Neural progenitor cell (in vitro differentiated cells): ENCODE measurements at regions not wholly inside any gene's neighbourhood (a gene's known extent, or its start where the extent isn't known, plus 50 kb on each side); places are given as distances from the start of the nearest gene placed in this dataset.

Experiments
- DNase-seq: peaks from one replicate; pipeline ENCODE4 v3.0.0-alpha.2; 2016; ENCODE audit warnings: low spot score
- H2AFZ ChIP-seq: fragments of 200-600 bp; sonication (generic); replicated peaks from 2 replicates; pipeline ENCODE4 v1.6.1; 2016; ENCODE audit warnings: antibody characterized with exemption
- H3F3A ChIP-seq: fragments of 200-600 bp; sonication (generic); 2 replicates; pipeline ENCODE4 v1.6.1; 2016; ENCODE audit warnings: antibody characterized with exemption, low read depth
- H3K27ac ChIP-seq: fragments of 200-600 bp; sonication (generic); 2 replicates; pipeline ENCODE4 v1.5.1; 2016; ENCODE audit warnings: mild to moderate bottlenecking
- H3K27me3 ChIP-seq: fragments of 200-600 bp; sonication (generic); 2 replicates; pipeline ENCODE4 v1.6.1; 2016; ENCODE audit warnings: mild to moderate bottlenecking, moderate library complexity
- H3K36me3 ChIP-seq: fragments of 200-600 bp; sonication (generic); 2 replicates; pipeline ENCODE4 v1.5.1; 2016
- H3K4me1 ChIP-seq: fragments of 200-600 bp; sonication (generic); 2 replicates; pipeline ENCODE4 v1.6.1; 2016; ENCODE audit warnings: mixed run types
- H3K4me2 ChIP-seq: fragments of 200-600 bp; sonication (generic); 2 replicates; pipeline ENCODE4 v1.6.1; 2016
- H3K4me3 ChIP-seq: fragments of 200-600 bp; sonication (generic); 2 replicates; pipeline ENCODE4 v1.5.1; 2016
- H3K79me2 ChIP-seq: fragments of 200-600 bp; sonication (generic); 2 replicates; pipeline ENCODE4 v1.6.1; 2016; ENCODE audit warnings: low read depth
- H3K9ac ChIP-seq: fragments of 200-600 bp; sonication (generic); 2 replicates; pipeline ENCODE4 v1.6.1; 2016
- H3K9me3 ChIP-seq: fragments of 200-600 bp; sonication (generic); 2 replicates; pipeline ENCODE4 v1.5.1; 2016; ENCODE audit warnings: low read depth
- H4K20me1 ChIP-seq: fragments of 200-600 bp; sonication (generic); 2 replicates; pipeline ENCODE4 v1.6.1; 2016; ENCODE audit warnings: low read depth
- H3K27ac Mint-ChIP-seq: 3 replicates; pipeline ENCODE4 v1.8.0; 2021; ENCODE audit warnings: mixed read lengths
- H3K27me3 Mint-ChIP-seq: 2 replicates; pipeline ENCODE4 v1.8.0; 2022; ENCODE audit warnings: low read depth, mild to moderate bottlenecking, inconsistent platforms, moderate library complexity, mixed read lengths; ENCODE audit not compliant: insufficient read depth
- H3K36me3 Mint-ChIP-seq: 3 replicates; pipeline ENCODE4 v1.8.0; 2021; ENCODE audit warnings: mixed read lengths
- H3K4me1 Mint-ChIP-seq: 3 replicates; pipeline ENCODE4 v1.8.0; 2021; ENCODE audit warnings: mixed read lengths
- H3K4me3 Mint-ChIP-seq: 3 replicates; pipeline ENCODE4 v1.8.0; 2021; ENCODE audit warnings: mild to moderate bottlenecking, moderate library complexity, mixed read lengths
- H3K9me3 Mint-ChIP-seq: 3 replicates; pipeline ENCODE4 v1.8.0; 2020; ENCODE audit warnings: mixed read lengths
- CTCF ChIP-seq: fragments of 200-600 bp; sonication (generic); IDR thresholded peaks from 2 replicates; pipeline ENCODE4 v1.5.1; 2017; ENCODE audit warnings: antibody characterized with exemption, mild to moderate bottlenecking
- EZH2 ChIP-seq: fragments of 200-600 bp; sonication (generic); IDR thresholded peaks from 2 replicates; pipeline ENCODE4 v1.6.1; 2017; ENCODE audit warnings: antibody characterized with exemption, mild to moderate bottlenecking, moderate library complexity
- EZH2phosphoT487 ChIP-seq: fragments of 200-600 bp; sonication (generic); IDR thresholded peaks from 2 replicates; pipeline ENCODE4 v1.6.1; 2017; ENCODE audit warnings: antibody characterized with exemption

GRCh38 chr13:34474187-34474868 lies 467.7 kb upstream of the NBEA start:
- H4K20me1 ChIP-seq, result no peaks in the 10 kb centered on the region
- no peak overlapping the region for H3K9ac ChIP-seq
- H3K9me3 ChIP-seq, result no peaks in the 10 kb centered on the region
- H3K36me3 Mint-ChIP-seq, result no peaks in the 10 kb centered on the region
- H3K27me3 ChIP-seq, result no peaks in the 10 kb centered on the region
- no peaks in the 10 kb centered on the region for H3K79me2 ChIP-seq
- no peak overlapping the region for H3K27ac ChIP-seq
- H2AFZ ChIP-seq, result no peak overlapping the region
- no peaks in the 10 kb centered on the region for H3K4me1 Mint-ChIP-seq
- TF ChIP-seq EZH2, result no peak
- no peak for TF ChIP-seq CTCF
- TF ChIP-seq EZH2phosphoT487, result no peak
- no peak overlapping the region for H3K27ac Mint-ChIP-seq
- H3K4me3 Mint-ChIP-seq, result no peak overlapping the region
- DNase-seq, result no peak
- H3K36me3 ChIP-seq, result no peaks in the 10 kb centered on the region
- H3K4me1 ChIP-seq, result no peaks in the 10 kb centered on the region
- no peaks in the 10 kb centered on the region for H3K9me3 Mint-ChIP-seq
- H3F3A ChIP-seq, result no peaks in the 10 kb centered on the region
- H3K27me3 Mint-ChIP-seq, result no peaks in the 10 kb centered on the region
- H3K4me2 ChIP-seq, result no peak overlapping the region
- no peak overlapping the region for H3K4me3 ChIP-seq

- no peak for TF ChIP-seq CTCF
- no peak for TF ChIP-seq EZH2
- no peak for TF ChIP-seq EZH2phosphoT487
- Mint-ChIP-seq H3K4me1 (no peaks in the 10 kb centered on the region), H3K36me3 (no peaks in the 10 kb centered on the region), H3K9me3 (no peaks in the 10 kb centered on the region), H3K27me3 (no peaks in the 10 kb centered on the region), H3K27ac (no peak overlapping the region), H3K4me3 (no peak overlapping the region)
- Histone ChIP-seq H3K4me2 (no peak overlapping the region), H3K79me2 (no peaks in the 10 kb centered on the region), H3K9me3 (no peaks in the 10 kb centered on the region), H3K36me3 (no peaks in the 10 kb centered on the region), H3K4me1 (no peaks in the 10 kb centered on the region), H3K9ac (no peak overlapping the region), H3F3A (no peaks in the 10 kb centered on the region), H3K4me3 (no peak overlapping the region), H2AFZ (no peak overlapping the region), H4K20me1 (no peaks in the 10 kb centered on the region), H3K27me3 (no peaks in the 10 kb centered on the region), H3K27ac (no peak overlapping the region)
- DNase-seq, result no peak
Observed at GRCh38 chr13:34478376-34478775, 463.7 kb upstream of the NBEA start.

GRCh38 chr13:34502011-34502410 lies 440.1 kb upstream of the NBEA start:
- no peaks in the 10 kb centered on the region for H3F3A ChIP-seq
- Mint-ChIP-seq H3K36me3 (no peaks in the 10 kb centered on the region), H3K27me3 (no peaks in the 10 kb centered on the region), H3K27ac (no peak overlapping the region), H3K4me3 (no peak overlapping the region), H3K9me3 (no peaks in the 10 kb centered on the region), H3K4me1 (no peaks in the 10 kb centered on the region)
- no peaks in the 10 kb centered on the region for H3K9me3 ChIP-seq
- no peak overlapping the region for H2AFZ ChIP-seq
- H3K27ac ChIP-seq, result no peak overlapping the region
- no peaks in the 10 kb centered on the region for H3K4me1 ChIP-seq
- no peak overlapping the region for H3K4me3 ChIP-seq
- H4K20me1 ChIP-seq, result no peaks in the 10 kb centered on the region
- H3K9ac ChIP-seq, result no peak overlapping the region
- TF ChIP-seq CTCF (no peak), EZH2phosphoT487 (no peak), EZH2 (no peak)
- H3K27me3 ChIP-seq, result no peaks in the 10 kb centered on the region
- no peaks in the 10 kb centered on the region for H3K79me2 ChIP-seq
- no peaks in the 10 kb centered on the region for H3K36me3 ChIP-seq
- no peak for DNase-seq
- H3K4me2 ChIP-seq, result no peak overlapping the region
